NT2/D1 (cell line): ENCODE measurements at regions not wholly inside any gene's neighbourhood (a gene's known extent, or its start where the extent isn't known, plus 50 kb on each side); places are given as distances from the start of the nearest gene placed in this dataset.
"Not testable (repeated sequence)": the region's sequence is repeated elsewhere in the genome, so short reads cannot be mapped to it uniquely, and the experiment has no call there.

Experiments
- DNase-seq: peaks from one replicate; pipeline ENCODE4 v3.0.0-alpha.2; 2011; ENCODE audit warnings: low read depth, low spot score
- H3K27me3 ChIP-seq: 2 replicates; pipeline ENCODE4 v1.6.0; 2011; ENCODE audit warnings: mild to moderate bottlenecking; ENCODE audit not compliant: insufficient read length, insufficient read depth
- H3K36me3 ChIP-seq: 2 replicates; pipeline ENCODE4 v1.6.1; 2011; ENCODE audit warnings: mild to moderate bottlenecking, low read length, mixed read lengths; ENCODE audit not compliant: insufficient read depth, insufficient read length
- H3K4me1 ChIP-seq: 2 replicates; pipeline ENCODE4 v1.5.1; 2011; ENCODE audit not compliant: insufficient read depth, insufficient read length
- H3K4me3 ChIP-seq: 2 replicates; pipeline ENCODE4 v1.5.1; 2011; ENCODE audit warnings: low read depth; ENCODE audit not compliant: insufficient read length
- H3K9ac ChIP-seq: 2 replicates; pipeline ENCODE4 v1.6.0; 2011; ENCODE audit warnings: low read depth; ENCODE audit not compliant: insufficient read length
- H3K9me3 ChIP-seq: 2 replicates; pipeline ENCODE4 v1.5.1; 2011; ENCODE audit warnings: mild to moderate bottlenecking, low read length; ENCODE audit not compliant: insufficient read depth
- SUZ12 ChIP-seq: IDR thresholded peaks from 2 replicates; pipeline ENCODE4 v1.6.1; 2011; ENCODE audit not compliant: insufficient read length, insufficient read depth; ENCODE audit errors: extremely low read depth
- YY1 ChIP-seq: IDR thresholded peaks from 2 replicates; pipeline ENCODE4 v1.6.1; 2011; ENCODE audit not compliant: insufficient read length, insufficient read depth
- ZNF274 ChIP-seq: IDR thresholded peaks from 2 replicates; pipeline ENCODE4 v1.6.1; 2011; ENCODE audit warnings: mild to moderate bottlenecking, low read depth, low read length

DNA sequence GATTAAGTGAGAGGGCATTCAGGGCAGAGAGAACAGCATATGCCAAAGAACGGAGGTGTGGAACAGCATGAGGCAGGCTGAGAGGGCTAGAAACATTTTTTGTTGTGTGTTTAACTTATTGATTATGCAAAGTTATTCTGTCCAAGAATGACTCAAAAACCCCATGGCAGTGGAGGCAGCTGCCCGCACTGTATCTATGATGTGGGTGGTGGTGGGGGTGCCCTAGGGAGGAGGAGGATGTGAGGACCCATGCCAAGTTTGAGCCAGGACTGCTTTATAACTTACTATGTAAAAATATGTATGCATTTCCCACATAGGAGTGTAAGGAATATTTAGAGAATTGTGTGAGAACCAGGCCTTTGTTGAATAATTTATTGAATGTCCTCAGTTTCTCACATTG, 85.4 kb upstream of the GNAZ start:
- H3K4me1 ChIP-seq: no peaks in the 10 kb centered on the region
- no peak for DNase-seq
- H3K4me3 ChIP-seq: no peak overlapping the region
- H3K9ac ChIP-seq: no peak overlapping the region
- no peak for TF ChIP-seq ZNF274
- H3K27me3 ChIP-seq: peaks cover 69% of the 10 kb centered on the region
- H3K9me3 ChIP-seq: peaks cover 39% of the 10 kb centered on the region
- no peaks in the 10 kb centered on the region for H3K36me3 ChIP-seq

DNA sequence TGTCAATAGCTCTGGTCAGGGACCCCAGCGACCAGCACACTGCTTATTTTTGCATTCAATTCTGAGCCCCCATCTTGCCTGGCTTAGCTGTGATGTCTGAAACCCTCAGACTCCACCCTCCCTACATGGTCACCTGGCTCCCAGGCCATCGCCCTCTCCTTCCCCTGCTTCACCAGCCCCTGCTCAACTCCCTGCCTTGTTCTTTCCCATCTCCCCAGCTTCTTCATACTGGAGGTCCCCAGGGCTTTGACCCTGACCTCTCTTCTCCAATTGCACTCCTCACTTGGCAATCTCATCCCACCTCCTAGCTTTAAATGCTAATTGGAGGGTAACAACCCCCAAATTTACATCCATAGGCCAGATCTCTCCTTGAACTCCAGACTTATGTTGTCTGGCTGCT, 84.3 kb upstream of the GNAZ start:
- no peak overlapping the region for H3K4me3 ChIP-seq
- H3K36me3 ChIP-seq: no peaks in the 10 kb centered on the region
- no peak overlapping the region for H3K9ac ChIP-seq
- TF ChIP-seq SUZ12 (no peak), ZNF274 (no peak), YY1 (no peak)
- H3K4me1 ChIP-seq: no peaks in the 10 kb centered on the region
- DNase-seq: no peak
- H3K9me3 ChIP-seq: peaks cover 28% of the 10 kb centered on the region
- peaks cover 77% of the 10 kb centered on the region for H3K27me3 ChIP-seq

DNA sequence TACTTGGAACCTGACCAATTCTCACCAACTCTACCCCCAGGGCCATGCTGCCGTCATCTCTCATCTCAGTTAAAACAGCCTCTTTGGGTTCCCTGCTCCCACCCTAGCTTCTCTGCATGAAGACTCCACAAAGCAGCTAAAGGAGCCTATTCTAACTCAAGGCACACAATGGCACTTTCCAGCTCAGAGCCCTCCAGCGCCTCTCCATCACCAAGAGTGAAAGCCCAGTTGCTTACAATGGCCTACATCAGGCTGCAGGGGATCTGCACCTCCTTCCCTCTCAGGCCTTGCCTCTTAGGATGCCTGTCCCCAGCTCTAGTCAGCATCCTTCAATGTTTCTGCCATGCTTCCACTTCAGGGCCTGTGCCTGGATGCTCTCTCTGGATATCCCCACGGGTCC, 83.7 kb upstream of the GNAZ start:
- no peak for DNase-seq
- Histone ChIP-seq H3K4me3 (no peak overlapping the region), H3K36me3 (no peaks in the 10 kb centered on the region), H3K9me3 (peaks cover 22% of the 10 kb centered on the region; the same call in 1 of the 2 replicates), H3K9ac (no peak overlapping the region), H3K4me1 (no peaks in the 10 kb centered on the region), H3K27me3 (peaks cover 82% of the 10 kb centered on the region)
- no peak for TF ChIP-seq YY1
- TF ChIP-seq SUZ12: no peak
- no peak for TF ChIP-seq ZNF274

DNA sequence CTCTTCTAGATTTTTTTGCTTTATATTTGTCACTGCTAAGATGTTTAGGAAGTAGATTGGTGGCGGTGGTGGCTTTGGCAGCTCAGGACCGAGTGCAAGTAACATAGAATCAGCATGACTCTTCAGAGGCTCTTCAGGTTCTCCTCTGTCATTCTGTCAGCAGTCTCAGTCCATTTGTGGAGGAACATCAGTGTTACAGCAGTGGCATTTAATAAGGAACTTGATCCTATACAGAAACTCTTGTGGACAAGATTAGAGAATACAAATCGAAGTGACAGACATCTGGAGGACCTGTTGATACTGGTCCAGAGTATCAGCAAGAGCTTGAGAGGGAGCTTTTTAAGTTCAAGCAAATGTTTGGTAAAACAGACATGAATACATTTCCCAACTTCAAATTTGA, 82.2 kb upstream of the GNAZ start:
- no peaks in the 10 kb centered on the region for H3K36me3 ChIP-seq
- TF ChIP-seq SUZ12: no peak
- TF ChIP-seq ZNF274: no peak
- no peak for TF ChIP-seq YY1
- peaks cover 7% of the 10 kb centered on the region; the same call in 1 of the 2 replicates for H3K9me3 ChIP-seq
- no peak overlapping the region for H3K4me3 ChIP-seq
- peaks cover 94% of the 10 kb centered on the region for H3K27me3 ChIP-seq
- no peaks in the 10 kb centered on the region for H3K4me1 ChIP-seq
- no peak overlapping the region for H3K9ac ChIP-seq
- no peak for DNase-seq

DNA sequence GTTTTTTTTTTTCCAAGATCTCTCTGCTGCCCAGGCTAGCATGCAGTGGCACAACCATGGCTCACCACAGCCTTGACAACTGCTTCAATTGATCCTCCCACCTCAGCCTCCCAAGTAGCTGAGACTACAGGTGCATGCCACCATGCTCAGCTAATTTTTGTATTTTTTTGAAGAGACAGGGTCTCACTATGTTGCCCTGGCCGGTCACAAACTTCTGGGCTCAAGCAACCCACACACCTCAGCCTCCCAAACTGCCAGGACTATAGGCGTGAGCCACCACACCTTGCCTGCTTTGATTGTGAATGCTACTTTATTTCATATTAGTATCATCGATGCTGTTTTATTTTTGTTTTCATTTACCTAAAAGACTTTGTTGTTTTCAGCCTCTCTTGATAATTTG, 81.5 kb upstream of the GNAZ start:
- TF ChIP-seq YY1: no peak
- no peak for TF ChIP-seq ZNF274
- TF ChIP-seq SUZ12: no peak
- peaks cover 94% of the 10 kb centered on the region for H3K27me3 ChIP-seq
- no peaks in the 10 kb centered on the region for H3K36me3 ChIP-seq
- H3K4me1 ChIP-seq: no peaks in the 10 kb centered on the region
- H3K9me3 ChIP-seq: 0 out of 2 replicates have a peak, but pooled peaks cover 1% of the 10 kb centered on the region
- H3K4me3 ChIP-seq: no peak overlapping the region
- H3K9ac ChIP-seq: no peak overlapping the region
- no peak for DNase-seq

DNA sequence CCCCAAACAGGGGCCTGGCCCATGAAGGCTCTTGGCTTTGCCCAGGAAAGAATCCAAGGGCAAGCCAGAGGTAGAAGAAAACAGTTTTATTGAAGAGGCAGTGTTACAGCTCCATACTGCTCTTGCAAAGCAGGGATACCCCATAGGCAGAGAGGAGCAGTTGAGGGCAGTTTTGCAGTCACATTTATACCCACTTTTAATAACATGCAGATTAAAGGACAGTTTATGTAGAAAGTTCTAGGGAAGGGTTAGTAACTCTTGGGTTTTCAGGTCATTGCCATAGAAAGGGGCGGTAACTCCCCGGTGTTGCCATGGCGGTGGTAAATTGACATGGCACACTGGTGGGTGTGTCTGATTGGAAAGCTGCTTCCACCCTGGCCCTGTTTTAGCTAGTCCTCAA, 80.5 kb upstream of the GNAZ start:
- Histone ChIP-seq H3K4me3 (no peak overlapping the region), H3K36me3 (no peaks in the 10 kb centered on the region), H3K27me3 (peaks cover 94% of the 10 kb centered on the region), H3K9ac (no peak overlapping the region), H3K4me1 (no peaks in the 10 kb centered on the region), H3K9me3 (no peaks in the 10 kb centered on the region)
- TF ChIP-seq SUZ12 (no peak), ZNF274 (no peak), YY1 (no peak)
- no peak for DNase-seq

DNA sequence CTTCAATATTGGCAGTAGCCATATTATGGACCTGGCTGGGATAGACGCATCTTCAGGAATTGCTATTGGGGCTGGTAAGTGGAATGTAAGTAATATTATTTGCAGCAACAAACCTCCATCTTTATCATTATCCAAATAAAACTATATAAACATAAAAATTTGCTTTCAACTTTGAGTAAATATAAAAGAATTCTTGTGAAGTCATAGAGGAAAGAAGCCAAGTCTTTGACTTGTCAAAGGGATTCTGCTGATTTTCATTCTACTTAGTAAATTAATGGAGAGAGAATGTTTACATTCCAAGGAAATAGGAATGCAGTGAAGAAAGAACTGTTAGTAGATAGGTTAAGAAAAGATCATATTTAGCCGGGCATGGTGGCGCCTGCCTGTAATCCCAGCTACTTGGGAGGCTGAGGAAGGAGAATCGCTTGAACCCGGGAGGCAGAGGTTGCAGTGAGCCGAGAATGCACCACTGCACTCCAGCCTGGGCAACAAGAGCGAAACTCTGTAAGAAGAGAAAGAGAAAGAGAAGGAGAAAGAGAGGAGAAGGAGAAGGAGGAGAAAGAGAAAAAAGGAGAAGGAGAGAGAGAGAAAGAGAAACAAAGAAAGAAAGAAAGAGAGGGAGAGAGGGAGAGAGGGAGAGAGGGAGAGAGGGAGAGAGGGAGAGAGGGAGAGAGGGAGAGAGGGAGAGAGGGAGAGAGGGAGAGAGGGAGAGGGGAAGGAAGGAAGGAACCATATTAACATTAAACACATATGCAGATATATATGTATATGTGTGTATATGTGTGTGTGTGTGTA, 79.4 kb upstream of the GNAZ start:
- not testable (repeated sequence) for H3K36me3 ChIP-seq, H3K9ac ChIP-seq, DNase-seq, H3K4me1 ChIP-seq, H3K9me3 ChIP-seq, H3K4me3 ChIP-seq
- H3K27me3 ChIP-seq: peaks cover 93% of the 10 kb centered on the region
